ENCODE measurements at regions not wholly inside any gene's neighbourhood (a gene's known extent, or its start where the extent isn't known, plus 50 kb on each side); places are given as distances from the start of the nearest gene placed in this dataset.

- no TSS peak for BruUV-seq (replicated peaks)
- ChIA-PET CTCF (no interaction called here), POLR2A (no interaction called here)
- H3K27me3 ChIP-seq (replicated peaks; ENCODE audit: control insufficient read depth, insufficient read depth, low read length): no peaks in the 10 kb centered on the region
- DNase-seq: no peak
- H3K9me3 ChIP-seq: no peaks in the 10 kb centered on the region
- peaks cover 2% of the 10 kb centered on the region for H3K4me1 Mint-ChIP-seq (ENCODE audit: low read depth, unreplicated experiment)
- no peak overlapping the region for H3K27ac Mint-ChIP-seq (ENCODE audit: unreplicated experiment)
- H3K4me1 ChIP-seq: no peaks in the 10 kb centered on the region
- H3K9me3 Mint-ChIP-seq (ENCODE audit: unreplicated experiment): no peaks in the 10 kb centered on the region
- H3K27me3 Mint-ChIP-seq (ENCODE audit: insufficient read depth, unreplicated experiment): no peaks in the 10 kb centered on the region
- no peak overlapping the region for H3K4me3 ChIP-seq (ENCODE audit: low read depth, low read length)
- TF ChIP-seq, protein P1, sequence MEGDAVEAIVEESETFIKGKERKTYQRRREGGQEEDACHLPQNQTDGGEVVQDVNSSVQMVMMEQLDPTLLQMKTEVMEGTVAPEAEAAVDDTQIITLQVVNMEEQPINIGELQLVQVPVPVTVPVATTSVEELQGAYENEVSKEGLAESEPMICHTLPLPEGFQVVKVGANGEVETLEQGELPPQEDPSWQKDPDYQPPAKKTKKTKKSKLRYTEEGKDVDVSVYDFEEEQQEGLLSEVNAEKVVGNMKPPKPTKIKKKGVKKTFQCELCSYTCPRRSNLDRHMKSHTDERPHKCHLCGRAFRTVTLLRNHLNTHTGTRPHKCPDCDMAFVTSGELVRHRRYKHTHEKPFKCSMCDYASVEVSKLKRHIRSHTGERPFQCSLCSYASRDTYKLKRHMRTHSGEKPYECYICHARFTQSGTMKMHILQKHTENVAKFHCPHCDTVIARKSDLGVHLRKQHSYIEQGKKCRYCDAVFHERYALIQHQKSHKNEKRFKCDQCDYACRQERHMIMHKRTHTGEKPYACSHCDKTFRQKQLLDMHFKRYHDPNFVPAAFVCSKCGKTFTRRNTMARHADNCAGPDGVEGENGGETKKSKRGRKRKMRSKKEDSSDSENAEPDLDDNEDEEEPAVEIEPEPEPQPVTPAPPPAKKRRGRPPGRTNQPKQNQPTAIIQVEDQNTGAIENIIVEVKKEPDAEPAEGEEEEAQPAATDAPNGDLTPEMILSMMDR (IDR thresholded peaks at IDR 0.05; ENCODE audit: insufficient read depth in 1 of 2, low read depth in 1 of 2, low read length in 1 of 2, severe bottlenecking in 1 of 2, unreplicated experiment in 1 of 2): no peak
- intact Hi-C loops (cut with micrococcal nuclease; ENCODE audit: unreplicated experiment): no loop called here
- no peaks in the 10 kb centered on the region for H3K36me3 ChIP-seq (ENCODE audit: control insufficient read depth, insufficient read depth, low read length)
- H3K4me3 Mint-ChIP-seq (ENCODE audit: unreplicated experiment): no peak overlapping the region
- no peaks in the 10 kb centered on the region for H3K36me3 Mint-ChIP-seq (ENCODE audit: insufficient read depth, unreplicated experiment)
These were observed 70.0 kb downstream of the LMO4 start for GRCh38 chr1:87398641-87399040.

GRCh38 chr1:87399264-87399663 is 70.6 kb downstream of the LMO4 start:
- TF ChIP-seq, protein P1 (IDR thresholded peaks at IDR 0.05; ENCODE audit: insufficient read depth in 1 of 2, low read depth in 1 of 2, low read length in 1 of 2, severe bottlenecking in 1 of 2, unreplicated experiment in 1 of 2): no peak
- Mint-ChIP-seq H3K9me3 (ENCODE audit: unreplicated experiment) (no peaks in the 10 kb centered on the region), H3K4me1 (ENCODE audit: low read depth, unreplicated experiment) (peaks cover 8% of the 10 kb centered on the region), H3K36me3 (ENCODE audit: insufficient read depth, unreplicated experiment) (no peaks in the 10 kb centered on the region), H3K27me3 (ENCODE audit: insufficient read depth, unreplicated experiment) (no peaks in the 10 kb centered on the region), H3K27ac (ENCODE audit: unreplicated experiment) (no peak overlapping the region), H3K4me3 (ENCODE audit: unreplicated experiment) (no peak overlapping the region)
- no peaks in the 10 kb centered on the region for H3K4me1 ChIP-seq
- H3K4me3 ChIP-seq (ENCODE audit: low read depth, low read length): no peak overlapping the region
- no TSS peak for BruUV-seq (replicated peaks)
- intact Hi-C loops (cut with micrococcal nuclease; ENCODE audit: unreplicated experiment): no loop called here
- H3K27me3 ChIP-seq (replicated peaks; ENCODE audit: control insufficient read depth, insufficient read depth, low read length): no peaks in the 10 kb centered on the region
- H3K9me3 ChIP-seq: no peaks in the 10 kb centered on the region
- no peak for DNase-seq
- no peaks in the 10 kb centered on the region for H3K36me3 ChIP-seq (ENCODE audit: control insufficient read depth, insufficient read depth, low read length)
- ChIA-PET CTCF (no interaction called here), POLR2A (no interaction called here)

DNA sequence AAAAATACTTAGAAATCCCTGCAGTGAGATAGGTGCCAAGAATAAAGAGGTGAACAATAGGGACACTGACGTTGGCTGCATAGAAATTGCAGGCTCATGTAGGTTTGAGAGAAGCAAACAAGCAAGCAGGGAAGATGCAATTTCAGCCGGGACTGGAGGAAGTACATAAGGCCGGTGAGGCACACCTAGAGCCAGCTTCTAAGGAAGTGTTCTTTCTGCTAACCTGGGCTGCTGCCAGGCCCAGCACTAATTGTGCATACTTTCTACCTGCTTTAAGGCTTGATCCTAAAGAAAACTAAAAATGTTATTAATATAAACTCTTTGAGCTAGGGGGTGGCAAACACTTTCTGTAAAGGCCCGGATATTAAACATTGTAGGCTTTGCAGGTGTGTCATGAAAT is 71.0 kb downstream of the LMO4 start:
- Mint-ChIP-seq H3K27ac (ENCODE audit: unreplicated experiment) (no peak overlapping the region), H3K36me3 (ENCODE audit: insufficient read depth, unreplicated experiment) (no peaks in the 10 kb centered on the region), H3K9me3 (ENCODE audit: unreplicated experiment) (no peaks in the 10 kb centered on the region), H3K27me3 (ENCODE audit: insufficient read depth, unreplicated experiment) (no peaks in the 10 kb centered on the region), H3K4me1 (ENCODE audit: low read depth, unreplicated experiment) (peaks cover 12% of the 10 kb centered on the region), H3K4me3 (ENCODE audit: unreplicated experiment) (no peak overlapping the region)
- intact Hi-C loops (cut with micrococcal nuclease; ENCODE audit: unreplicated experiment): no loop called here
- ChIA-PET CTCF (no interaction called here), POLR2A (no interaction called here)
- no peaks in the 10 kb centered on the region for H3K27me3 ChIP-seq (replicated peaks; ENCODE audit: control insufficient read depth, insufficient read depth, low read length)
- no peak for DNase-seq
- no peaks in the 10 kb centered on the region for H3K9me3 ChIP-seq
- TF ChIP-seq, protein P1 (IDR thresholded peaks at IDR 0.05; ENCODE audit: insufficient read depth in 1 of 2, low read depth in 1 of 2, low read length in 1 of 2, severe bottlenecking in 1 of 2, unreplicated experiment in 1 of 2): no peak
- no peaks in the 10 kb centered on the region for H3K4me1 ChIP-seq
- no peaks in the 10 kb centered on the region for H3K36me3 ChIP-seq (ENCODE audit: control insufficient read depth, insufficient read depth, low read length)
- H3K4me3 ChIP-seq (ENCODE audit: low read depth, low read length): no peak overlapping the region
- no TSS peak for BruUV-seq (replicated peaks)

Data from Caco-2 (cell line).